GM19023 (cell line): ENCODE measurements at regions not wholly inside any gene's neighbourhood (a gene's known extent, or its start where the extent isn't known, plus 50 kb on each side); places are given as distances from the start of the nearest gene placed in this dataset.
"Not testable (repeated sequence)": the region's sequence is repeated elsewhere in the genome, so short reads cannot be mapped to it uniquely, and the experiment has no call there.

Source experiments
- ATAC-seq: cut with Tn5 transposase; IDR thresholded peaks from one replicate; pipeline ENCODE4 v1.9.1; 2021; ENCODE audit warnings: mild to moderate bottlenecking, moderate library complexity; ENCODE audit not compliant: unreplicated experiment

GRCh38 chr1:146729642-146730344 is 208.3 kb upstream of the NBPF12 start:
- ATAC-seq: not testable (repeated sequence)

- ATAC-seq: not testable (repeated sequence)
These were observed 223.1 kb upstream of the NBPF12 start for GRCh38 chr1:146715054-146715453.

GRCh38 chr1:146710838-146711521 is 227.1 kb upstream of the NBPF12 start:
- not testable (repeated sequence) for ATAC-seq

GRCh38 chr1:146709302-146709701 is 228.8 kb upstream of the NBPF12 start:
- not testable (repeated sequence) for ATAC-seq

GRCh38 chr1:146704162-146704724 is 233.9 kb upstream of the NBPF12 start:
- not testable (repeated sequence) for ATAC-seq

GRCh38 chr1:146701320-146701719 is 236.8 kb upstream of the NBPF12 start:
- ATAC-seq: not testable (repeated sequence)

- not testable (repeated sequence) for ATAC-seq
These were observed 242.7 kb upstream of the NBPF12 start for GRCh38 chr1:146695388-146695787.

- not testable (repeated sequence) for ATAC-seq
These were observed 246.3 kb upstream of the NBPF12 start for GRCh38 chr1:146691798-146692197.

GRCh38 chr1:146688893-146689292 is 249.2 kb upstream of the NBPF12 start:
- ATAC-seq: not testable (repeated sequence)

- ATAC-seq: not testable (repeated sequence)
These were observed 251.3 kb upstream of the NBPF12 start for GRCh38 chr1:146686777-146687366.

- ATAC-seq: not testable (repeated sequence)
These were observed 255.0 kb upstream of the NBPF12 start for GRCh38 chr1:146683126-146683429.

GRCh38 chr1:146682227-146683125 is 255.6 kb upstream of the NBPF12 start:
- ATAC-seq: not testable (repeated sequence)

GRCh38 chr1:146673729-146674299 is 264.3 kb upstream of the NBPF12 start:
- not testable (repeated sequence) for ATAC-seq

GRCh38 chr1:146672608-146673007 is 265.5 kb upstream of the NBPF12 start:
- not testable (repeated sequence) for ATAC-seq

- not testable (repeated sequence) for ATAC-seq
These were observed 266.5 kb upstream of the NBPF12 start for GRCh38 chr1:146671588-146671987.

GRCh38 chr1:146670832-146671566 is 267.1 kb upstream of the NBPF12 start:
- not testable (repeated sequence) for ATAC-seq

- ATAC-seq: not testable (repeated sequence)
These were observed 271.8 kb upstream of the NBPF12 start for GRCh38 chr1:146666275-146666674.

GRCh38 chr1:146660242-146660641 is 277.9 kb upstream of the NBPF12 start:
- not testable (repeated sequence) for ATAC-seq

- not testable (repeated sequence) for ATAC-seq
These were observed 281.6 kb upstream of the NBPF12 start for GRCh38 chr1:146656356-146657060.
